Fibroblast of lung (primary cell): ENCODE measurements at regions not wholly inside any gene's neighbourhood (a gene's known extent, or its start where the extent isn't known, plus 50 kb on each side); places are given as distances from the start of the nearest gene placed in this dataset.

Experiments
- DNase-seq, 2 donors: peaks; one replicate each; pipeline versions ENCODE4 v3.0.0 to v3.0.0-alpha.2; 2010; ENCODE audit warnings: low read depth in 2 of 2
- H2AFZ ChIP-seq: 2 replicates; pipeline ENCODE4 v1.5.1; 2012; ENCODE audit warnings: low read length, control low read depth, inconsistent platforms
- H3K27ac ChIP-seq: 2 replicates; pipeline ENCODE4 v1.5.1; 2011; ENCODE audit warnings: low read length, control low read depth; ENCODE audit not compliant: insufficient read depth
- H3K27me3 ChIP-seq: 2 replicates; pipeline ENCODE4 v1.5.1; 2011; ENCODE audit warnings: mild to moderate bottlenecking, low read length; ENCODE audit not compliant: control insufficient read depth, insufficient read depth
- H3K36me3 ChIP-seq: 2 replicates; pipeline ENCODE4 v1.5.1; 2011; ENCODE audit warnings: low read length; ENCODE audit not compliant: control insufficient read depth, insufficient read depth
- H3K4me1 ChIP-seq: 2 replicates; pipeline ENCODE4 v1.5.1; 2011; ENCODE audit warnings: low read length; ENCODE audit not compliant: control insufficient read depth, insufficient read depth; ENCODE audit errors: extremely low read depth
- H3K4me2 ChIP-seq: 2 replicates; pipeline ENCODE4 v1.5.1; 2011; ENCODE audit warnings: low read length, control low read depth; ENCODE audit not compliant: insufficient read depth; ENCODE audit errors: extremely low read depth
- H3K4me3 ChIP-seq, 4 experiments: fragments of 200-600 bp in 1 of 4; sonication (generic) in 1 of 4; replicated peaks in 1 of 4; 2 replicates each; pipeline ENCODE4 v1.5.1; 2011 to 2016; ENCODE audit warnings: low read length in 4 of 4, low read depth in 3 of 4, mild to moderate bottlenecking in 3 of 4, control low read depth in 2 of 4, inconsistent platforms in 1 of 4, mixed read lengths in 1 of 4; ENCODE audit not compliant: insufficient read depth in 1 of 4; ENCODE audit errors: control extremely low read depth in 1 of 4
- H3K79me2 ChIP-seq: 2 replicates; pipeline ENCODE4 v1.5.1; 2012; ENCODE audit warnings: mild to moderate bottlenecking, low read length, inconsistent platforms; ENCODE audit not compliant: control insufficient read depth, insufficient read depth
- H3K9ac ChIP-seq: 2 replicates; pipeline ENCODE4 v1.5.1; 2011; ENCODE audit warnings: mild to moderate bottlenecking, low read length, control low read depth; ENCODE audit not compliant: insufficient read depth
- H3K9me3 ChIP-seq: 2 replicates; pipeline ENCODE4 v1.5.1; 2012; ENCODE audit warnings: low read depth, low read length; ENCODE audit not compliant: control insufficient read depth, insufficient read depth
- H4K20me1 ChIP-seq: 2 replicates; pipeline ENCODE4 v1.5.1; 2011; ENCODE audit warnings: low read length; ENCODE audit not compliant: control insufficient read depth, insufficient read depth; ENCODE audit errors: extremely low read depth
- EZH2 ChIP-seq: IDR thresholded peaks from 2 replicates; pipeline ENCODE4 v1.5.1; 2012; ENCODE audit warnings: low read length, control low read depth, mild to moderate bottlenecking; ENCODE audit errors: missing control alignments
- TF ChIP-seq, protein P1 (sequence below), 2 donors: IDR thresholded peaks in 1 of 2; conservative IDR thresholded peaks in 1 of 2; 1 replicate in 1 of 2; 2 replicates in 1 of 2; pipeline ENCODE4 v1.5.1; 2011 to 2012; ENCODE audit warnings: low read length in 2 of 2, control low read depth in 1 of 2, inconsistent platforms in 1 of 2, low read depth in 1 of 2, mild to moderate bottlenecking in 1 of 2

DNA sequence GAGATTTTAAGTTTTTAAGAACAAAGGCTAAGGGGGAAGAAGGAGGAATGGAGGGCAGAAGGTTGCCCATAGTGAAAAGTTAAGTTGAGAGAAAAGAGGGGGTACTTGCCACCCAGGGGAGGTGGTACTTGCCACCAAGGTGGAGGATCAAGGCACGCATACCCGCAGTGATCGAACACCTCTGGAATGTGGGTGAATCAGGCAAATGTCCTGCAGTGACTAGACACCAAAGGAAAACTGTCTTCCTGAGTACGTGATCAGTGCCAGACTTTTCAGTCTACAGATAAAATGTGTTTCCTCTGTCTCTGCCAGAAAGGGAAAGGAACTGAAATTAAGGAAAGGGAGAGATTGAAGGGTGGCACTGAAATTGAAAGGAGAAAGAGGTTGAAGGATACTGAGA, 2285.3 kb downstream of the TP53TG3F start:
- no peak for TF ChIP-seq EZH2
- TF ChIP-seq, protein P1, sequence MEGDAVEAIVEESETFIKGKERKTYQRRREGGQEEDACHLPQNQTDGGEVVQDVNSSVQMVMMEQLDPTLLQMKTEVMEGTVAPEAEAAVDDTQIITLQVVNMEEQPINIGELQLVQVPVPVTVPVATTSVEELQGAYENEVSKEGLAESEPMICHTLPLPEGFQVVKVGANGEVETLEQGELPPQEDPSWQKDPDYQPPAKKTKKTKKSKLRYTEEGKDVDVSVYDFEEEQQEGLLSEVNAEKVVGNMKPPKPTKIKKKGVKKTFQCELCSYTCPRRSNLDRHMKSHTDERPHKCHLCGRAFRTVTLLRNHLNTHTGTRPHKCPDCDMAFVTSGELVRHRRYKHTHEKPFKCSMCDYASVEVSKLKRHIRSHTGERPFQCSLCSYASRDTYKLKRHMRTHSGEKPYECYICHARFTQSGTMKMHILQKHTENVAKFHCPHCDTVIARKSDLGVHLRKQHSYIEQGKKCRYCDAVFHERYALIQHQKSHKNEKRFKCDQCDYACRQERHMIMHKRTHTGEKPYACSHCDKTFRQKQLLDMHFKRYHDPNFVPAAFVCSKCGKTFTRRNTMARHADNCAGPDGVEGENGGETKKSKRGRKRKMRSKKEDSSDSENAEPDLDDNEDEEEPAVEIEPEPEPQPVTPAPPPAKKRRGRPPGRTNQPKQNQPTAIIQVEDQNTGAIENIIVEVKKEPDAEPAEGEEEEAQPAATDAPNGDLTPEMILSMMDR (conservative IDR thresholded peaks at IDR 0.05 in 1 of 2, IDR thresholded peaks at IDR 0.05 in 1 of 2; ENCODE audit: low read depth in 1 of 2, low read length in 2 of 2), result no peak
- H2AFZ ChIP-seq, result no peak overlapping the region
- H3K9me3 ChIP-seq, result no peaks in the 10 kb centered on the region
- no peaks in the 10 kb centered on the region for H3K36me3 ChIP-seq
- no peak overlapping the region for H3K27ac ChIP-seq
- no peak overlapping the region for H3K9ac ChIP-seq
- no peak for DNase-seq
- H3K4me1 ChIP-seq, result no peaks in the 10 kb centered on the region
- H3K79me2 ChIP-seq, result no peaks in the 10 kb centered on the region
- H4K20me1 ChIP-seq, result no peaks in the 10 kb centered on the region
- H3K4me2 ChIP-seq, result no peak overlapping the region
- no peaks in the 10 kb centered on the region for H3K27me3 ChIP-seq
- H3K4me3 ChIP-seq, result no peak overlapping the region

DNA sequence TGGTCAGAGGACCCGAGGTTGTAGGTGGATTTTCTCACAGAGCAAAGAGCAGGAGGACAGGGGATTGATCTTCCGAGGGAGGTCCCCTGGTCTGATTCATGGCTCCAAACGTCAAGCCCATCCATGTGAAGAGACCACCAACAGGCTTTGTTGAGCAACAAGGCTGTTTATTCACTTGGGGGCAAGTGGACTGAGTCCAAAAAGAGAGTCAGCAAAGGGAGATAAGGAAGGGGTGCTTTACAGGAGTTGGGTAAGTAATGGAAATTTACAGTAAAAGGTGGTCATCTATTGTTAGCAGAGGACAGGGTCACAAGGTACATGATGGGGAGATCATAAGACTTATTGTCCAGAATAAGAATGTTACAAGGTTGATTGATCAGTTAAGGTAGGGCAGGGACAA, 2285.8 kb downstream of the TP53TG3F start:
- no peaks in the 10 kb centered on the region for H3K9me3 ChIP-seq
- no peak overlapping the region for H3K4me2 ChIP-seq

GRCh38 chr16:35745821-35746248, 2286.4 kb downstream of the TP53TG3F start:
- Histone ChIP-seq H3K27ac (no peak overlapping the region), H3K36me3 (no peaks in the 10 kb centered on the region), H3K9ac (no peak overlapping the region), H3K27me3 (no peaks in the 10 kb centered on the region), H3K79me2 (no peaks in the 10 kb centered on the region), H3K4me3 (no peak overlapping the region), H4K20me1 (no peaks in the 10 kb centered on the region), H3K4me2 (no peak overlapping the region), H2AFZ (no peak overlapping the region), H3K4me1 (no peaks in the 10 kb centered on the region), H3K9me3 (no peaks in the 10 kb centered on the region)
- TF ChIP-seq, protein P1 (conservative IDR thresholded peaks at IDR 0.05 in 1 of 2, IDR thresholded peaks at IDR 0.05 in 1 of 2; ENCODE audit: low read depth in 1 of 2, low read length in 2 of 2), result no peak
- no peak for TF ChIP-seq EZH2
- DNase-seq, result no peak

More for the DNA sequence above, 2285.8 kb downstream of the TP53TG3F start:
- Histone ChIP-seq H3K27me3 (no peaks in the 10 kb centered on the region), H3K4me3 (no peak overlapping the region), H3K9ac (no peak overlapping the region), H3K27ac (no peak overlapping the region), H3K4me1 (no peaks in the 10 kb centered on the region), H2AFZ (no peak overlapping the region), H3K36me3 (no peaks in the 10 kb centered on the region), H4K20me1 (no peaks in the 10 kb centered on the region), H3K79me2 (no peaks in the 10 kb centered on the region)
- DNase-seq, result no peak
- no peak for TF ChIP-seq EZH2
- TF ChIP-seq, protein P1 (conservative IDR thresholded peaks at IDR 0.05 in 1 of 2, IDR thresholded peaks at IDR 0.05 in 1 of 2; ENCODE audit: low read depth in 1 of 2, low read length in 2 of 2), result no peak
